NCI-H510A (cell line): ENCODE measurements at regions not wholly inside any gene's neighbourhood (a gene's known extent, or its start where the extent isn't known, plus 50 kb on each side); places are given as distances from the start of the nearest gene placed in this dataset.

Experiments
- DNase-seq: peaks from one replicate; lab custom pipeline; 2025; lab: John Stamatoyannopoulos, UW

- no peak for DNase-seq
Measured at GRCh38 chr22:49178246-49179005, 649.2 kb downstream of the BRD1 start.

GRCh38 chr22:49177666-49178065 lies 650.0 kb downstream of the BRD1 start:
- no peak for DNase-seq

GRCh38 chr22:49176956-49177355 lies 650.7 kb downstream of the BRD1 start:
- DNase-seq = no peak

- no peak for DNase-seq
Measured at GRCh38 chr22:49170053-49170452, 657.6 kb downstream of the BRD1 start.

GRCh38 chr22:49169074-49169744 lies 658.5 kb downstream of the BRD1 start:
- no peak for DNase-seq

GRCh38 chr22:49168219-49168813 lies 659.4 kb downstream of the BRD1 start:
- DNase-seq = no peak

- no peak for DNase-seq
Measured at GRCh38 chr22:49166746-49167145, 660.9 kb downstream of the BRD1 start.

GRCh38 chr22:49166211-49166610 lies 661.5 kb downstream of the BRD1 start:
- DNase-seq = no peak

- no peak for DNase-seq
Measured at GRCh38 chr22:49164773-49165320, 662.8 kb downstream of the BRD1 start.

- no peak for DNase-seq
Measured at GRCh38 chr22:49163960-49164690, 663.5 kb downstream of the BRD1 start.

- DNase-seq = no peak
Measured at GRCh38 chr22:49163258-49163959, 664.3 kb downstream of the BRD1 start.

GRCh38 chr22:49162841-49163240 lies 664.8 kb downstream of the BRD1 start:
- DNase-seq = no peak

GRCh38 chr22:49161002-49161850 lies 666.4 kb downstream of the BRD1 start:
- DNase-seq = no peak

GRCh38 chr22:49160261-49161001 lies 667.2 kb downstream of the BRD1 start:
- no peak for DNase-seq

GRCh38 chr22:49159711-49160110 lies 668.0 kb downstream of the BRD1 start:
- no peak for DNase-seq

GRCh38 chr22:49158741-49159564 lies 668.7 kb downstream of the BRD1 start:
- no peak for DNase-seq

- no peak for DNase-seq
Measured at GRCh38 chr22:49157529-49158339, 669.9 kb downstream of the BRD1 start.

GRCh38 chr22:49156662-49157285 lies 670.9 kb downstream of the BRD1 start:
- peak; percentile 89 for DNase-seq
